Myocyte (in vitro differentiated cells): ENCODE measurements at regions not wholly inside any gene's neighbourhood (a gene's known extent, or its start where the extent isn't known, plus 50 kb on each side); places are given as distances from the start of the nearest gene placed in this dataset.
A peak's percentile ranks its signal among the peaks of the same experiment; 100 is the strongest.

Source experiments
- DNase-seq: peaks from one replicate; pipeline ENCODE4 v3.0.0-alpha.2; 2012; ENCODE audit warnings: low read depth

DNA sequence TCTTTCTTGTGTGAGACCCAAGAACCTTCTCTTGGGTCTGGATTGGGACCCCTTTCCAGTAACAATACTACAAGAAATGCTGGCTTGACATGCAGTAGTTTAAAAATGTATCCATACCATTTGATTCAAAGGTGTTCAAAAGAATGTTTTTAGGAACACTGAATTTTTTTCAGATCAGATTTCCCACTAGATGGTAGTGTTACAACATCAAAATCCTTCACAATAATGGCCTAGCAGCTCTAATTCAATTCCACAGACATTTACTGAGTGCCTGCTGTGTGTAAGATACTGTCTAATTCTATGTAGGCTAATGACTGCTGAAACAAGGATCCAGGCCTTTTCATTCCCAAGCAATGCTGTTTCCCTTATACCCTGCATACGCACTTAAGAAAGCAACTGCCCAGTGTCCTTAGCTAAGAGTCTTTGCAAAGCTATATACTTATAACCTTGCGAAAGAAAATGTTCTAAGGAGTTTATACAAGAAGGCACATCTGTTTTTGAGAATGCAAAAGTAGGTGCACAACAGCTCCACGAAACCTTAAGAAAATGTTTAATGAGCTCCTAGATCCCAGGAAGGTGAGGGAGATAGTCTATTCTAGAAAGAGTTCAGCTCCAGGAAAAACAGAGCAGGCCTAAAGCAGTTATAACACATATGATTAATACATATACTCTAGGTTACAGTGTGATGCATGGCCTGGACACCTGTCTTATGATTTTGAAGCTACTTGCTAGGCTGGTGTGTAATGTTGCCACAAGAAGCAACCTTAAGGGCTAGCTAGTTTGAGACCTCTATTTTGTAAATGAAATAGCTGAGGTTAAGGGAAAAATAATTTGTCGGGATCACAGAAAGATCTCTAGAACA is 50.9 kb upstream of the PKP2 start:
- DNase-seq, result peak; percentile 43

DNA sequence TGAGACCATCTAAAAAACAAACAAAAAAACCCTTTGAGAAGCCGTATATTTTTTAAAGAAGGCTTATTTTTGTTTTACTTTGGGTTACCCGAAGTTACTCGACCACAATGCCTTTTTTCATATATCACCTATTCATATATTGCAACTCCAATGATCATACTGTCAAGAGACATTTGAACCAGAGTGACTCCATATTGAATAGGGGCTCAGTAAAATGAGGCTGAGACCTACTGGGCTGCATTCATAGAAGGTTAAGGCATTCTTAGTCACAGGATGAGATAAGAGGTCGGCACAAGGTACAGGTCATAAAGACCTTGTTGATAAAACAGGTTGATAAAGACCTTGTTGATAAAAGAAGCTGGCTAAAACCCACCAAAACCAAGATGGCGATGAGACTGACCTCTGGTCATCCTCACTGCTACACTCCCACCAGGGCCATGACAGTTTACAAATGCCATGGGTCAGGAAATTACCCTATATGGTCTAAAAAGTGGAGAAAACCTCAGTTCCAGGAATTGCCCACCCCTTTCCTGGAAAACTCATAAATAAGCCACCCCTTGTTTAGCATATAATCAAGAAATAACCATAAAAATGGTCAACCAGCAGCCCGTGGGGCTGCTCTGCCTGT is 50.0 kb upstream of the PKP2 start:
- DNase-seq, result no peak
